Panc1 (cell line): ENCODE measurements at regions not wholly inside any gene's neighbourhood (a gene's known extent, or its start where the extent isn't known, plus 50 kb on each side); places are given as distances from the start of the nearest gene placed in this dataset.

ENCODE experiments used
- ATAC-seq: fragments of 200-7000 bp; cut with Tn5 transposase; 2 replicates; pipeline ENCODE4 v1.9.1; 2020; ENCODE audit warnings: mild to moderate bottlenecking, moderate library complexity
- BruUV-seq: library from RNA; stranded (reverse); fragments of 400-500 nt; replicated peaks from 2 replicates; lab custom pipeline; 2021; lab: Mats Ljungman, UMichigan
- CTCF ChIA-PET: fragments of 300-600 bp; sonication (Branson Sonifier 250); formaldehyde crosslinking; loops from one replicate; lab custom pipeline; 2022; ENCODE audit warnings: antibody characterized with exemption; lab: Charles Lee
- POLR2A ChIA-PET: fragments of 300-600 bp; sonication (Branson Sonifier 250); formaldehyde crosslinking; loops from one replicate; lab custom pipeline; 2022; ENCODE audit warnings: antibody characterized with exemption; lab: Charles Lee
- DNase-seq: peaks from one replicate; pipeline ENCODE4 v3.0.0-alpha.2; 2010; ENCODE audit warnings: low read depth, low spot score
- H3K27ac ChIP-seq: 2 replicates; pipeline ENCODE4 v1.5.1; 2011; ENCODE audit warnings: mild to moderate bottlenecking, low read length, inconsistent platforms
- H3K27me3 ChIP-seq: fragments of 200-500 bp; sonication (Bioruptor generic); 2 replicates; pipeline ENCODE4 v1.6.0; 2014; ENCODE audit warnings: low read length, inconsistent platforms; ENCODE audit not compliant: control insufficient read depth, insufficient read depth
- H3K36me3 ChIP-seq: fragments of 200-500 bp; sonication (Bioruptor generic); 2 replicates; pipeline ENCODE4 v1.5.1; 2014; ENCODE audit warnings: inconsistent platforms, mild to moderate bottlenecking, low read length, moderate library complexity; ENCODE audit not compliant: control insufficient read depth, insufficient read depth
- H3K4me1 ChIP-seq: 2 replicates; pipeline ENCODE4 v1.5.1; 2011; ENCODE audit warnings: inconsistent platforms, mild to moderate bottlenecking, low read length, moderate library complexity; ENCODE audit not compliant: control insufficient read depth, insufficient read depth
- H3K4me3 ChIP-seq, 2 experiments: 2 replicates each; pipeline ENCODE4 v1.5.1; 2011 to 2012; ENCODE audit warnings: low read depth in 2 of 2, low read length in 2 of 2, mild to moderate bottlenecking in 2 of 2, inconsistent platforms in 1 of 2, moderate library complexity in 1 of 2
- H3K9me3 ChIP-seq: fragments of 200-500 bp; sonication (Bioruptor generic); 2 replicates; pipeline ENCODE4 v1.5.1; 2014; ENCODE audit warnings: low read depth, mild to moderate bottlenecking, inconsistent platforms, low read length, moderate library complexity; ENCODE audit not compliant: control insufficient read depth, insufficient read depth
- POLR2AphosphoS5 ChIP-seq: IDR thresholded peaks from 2 replicates; pipeline ENCODE4 v1.6.1; 2012; ENCODE audit warnings: mild to moderate bottlenecking, low read depth, low read length, moderate library complexity
- SIN3A ChIP-seq: IDR thresholded peaks from 2 replicates; pipeline ENCODE4 v1.6.1; 2012; ENCODE audit warnings: low read depth, mild to moderate bottlenecking, low read length, moderate library complexity, borderline replicate concordance; ENCODE audit not compliant: insufficient read depth
- TCF7L2 ChIP-seq: IDR thresholded peaks from 2 replicates; pipeline ENCODE4 v1.6.1; 2011; ENCODE audit warnings: mild to moderate bottlenecking, low read depth, low read length, inconsistent platforms
- in situ Hi-C: cut with HindIII; loops from 2 replicates; pipeline ENCODE4 v1.10.0; 2016; ENCODE audit warnings: low sequenced_read_pairs, low pct_unique_long_range_greater_than_20kb
- intact Hi-C: fragments of 100-400 bp; cut with micrococcal nuclease; formaldehyde crosslinking; loops from one replicate; pipeline ENCODE4 v1.10.0; 2022; ENCODE audit not compliant: unreplicated experiment
- TF ChIP-seq, protein P1 (sequence below): fragments of 450-650 bp; IDR thresholded peaks from 2 replicates; pipeline ENCODE4 v1.5.1; 2017; ENCODE audit warnings: mild to moderate bottlenecking
- TF ChIP-seq, protein P2 (sequence below), 2 experiments: IDR thresholded peaks; 2 replicates each; pipeline ENCODE4 v1.6.1; 2011 to 2012; ENCODE audit warnings: low read depth in 2 of 2, control low read depth in 1 of 2, low read length in 1 of 2, mild to moderate bottlenecking in 1 of 2, moderate library complexity in 1 of 2; ENCODE audit not compliant: insufficient read depth in 1 of 2

DNA sequence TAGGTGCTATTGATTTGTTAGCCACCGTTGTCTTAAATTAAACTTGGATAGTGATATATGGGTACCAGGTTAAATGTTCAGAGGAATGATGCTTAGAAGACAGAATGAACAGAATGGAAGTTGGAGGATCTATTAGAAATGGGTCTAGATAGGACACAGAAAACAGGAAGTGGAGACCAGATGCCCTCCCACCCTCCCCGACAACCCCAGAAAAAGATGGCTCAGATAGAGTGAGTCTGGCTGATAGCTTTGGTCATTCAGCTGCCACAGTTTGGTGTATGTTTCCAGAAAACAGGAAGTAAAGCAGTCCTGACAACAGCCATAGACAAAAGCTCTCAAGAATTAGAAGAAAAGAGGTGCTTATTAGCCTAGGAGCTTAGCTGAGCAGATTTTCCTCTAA lies 71.5 kb upstream of the DSG1 start:
- Histone ChIP-seq H3K27ac (no peak overlapping the region), H3K27me3 (no peaks in the 10 kb centered on the region), H3K36me3 (no peaks in the 10 kb centered on the region), H3K4me1 (no peaks in the 10 kb centered on the region; the same call in 1 of the 2 replicates), H3K9me3 (no peaks in the 10 kb centered on the region), H3K4me3 (no peak overlapping the region)
- in situ Hi-C loops: no loop called here
- DNase-seq (no peak), ATAC-seq (no peak)
- ChIA-PET POLR2A (no interaction called here), CTCF (no interaction called here)
- BruUV-seq: no TSS peak
- intact Hi-C loops: no loop called here
- TF ChIP-seq TCF7L2 (no peak), SIN3A (no peak), POLR2AphosphoS5 (no peak)
- TF ChIP-seq, protein P1, sequence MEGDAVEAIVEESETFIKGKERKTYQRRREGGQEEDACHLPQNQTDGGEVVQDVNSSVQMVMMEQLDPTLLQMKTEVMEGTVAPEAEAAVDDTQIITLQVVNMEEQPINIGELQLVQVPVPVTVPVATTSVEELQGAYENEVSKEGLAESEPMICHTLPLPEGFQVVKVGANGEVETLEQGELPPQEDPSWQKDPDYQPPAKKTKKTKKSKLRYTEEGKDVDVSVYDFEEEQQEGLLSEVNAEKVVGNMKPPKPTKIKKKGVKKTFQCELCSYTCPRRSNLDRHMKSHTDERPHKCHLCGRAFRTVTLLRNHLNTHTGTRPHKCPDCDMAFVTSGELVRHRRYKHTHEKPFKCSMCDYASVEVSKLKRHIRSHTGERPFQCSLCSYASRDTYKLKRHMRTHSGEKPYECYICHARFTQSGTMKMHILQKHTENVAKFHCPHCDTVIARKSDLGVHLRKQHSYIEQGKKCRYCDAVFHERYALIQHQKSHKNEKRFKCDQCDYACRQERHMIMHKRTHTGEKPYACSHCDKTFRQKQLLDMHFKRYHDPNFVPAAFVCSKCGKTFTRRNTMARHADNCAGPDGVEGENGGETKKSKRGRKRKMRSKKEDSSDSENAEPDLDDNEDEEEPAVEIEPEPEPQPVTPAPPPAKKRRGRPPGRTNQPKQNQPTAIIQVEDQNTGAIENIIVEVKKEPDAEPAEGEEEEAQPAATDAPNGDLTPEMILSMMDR: no peak
- TF ChIP-seq, protein P2, sequence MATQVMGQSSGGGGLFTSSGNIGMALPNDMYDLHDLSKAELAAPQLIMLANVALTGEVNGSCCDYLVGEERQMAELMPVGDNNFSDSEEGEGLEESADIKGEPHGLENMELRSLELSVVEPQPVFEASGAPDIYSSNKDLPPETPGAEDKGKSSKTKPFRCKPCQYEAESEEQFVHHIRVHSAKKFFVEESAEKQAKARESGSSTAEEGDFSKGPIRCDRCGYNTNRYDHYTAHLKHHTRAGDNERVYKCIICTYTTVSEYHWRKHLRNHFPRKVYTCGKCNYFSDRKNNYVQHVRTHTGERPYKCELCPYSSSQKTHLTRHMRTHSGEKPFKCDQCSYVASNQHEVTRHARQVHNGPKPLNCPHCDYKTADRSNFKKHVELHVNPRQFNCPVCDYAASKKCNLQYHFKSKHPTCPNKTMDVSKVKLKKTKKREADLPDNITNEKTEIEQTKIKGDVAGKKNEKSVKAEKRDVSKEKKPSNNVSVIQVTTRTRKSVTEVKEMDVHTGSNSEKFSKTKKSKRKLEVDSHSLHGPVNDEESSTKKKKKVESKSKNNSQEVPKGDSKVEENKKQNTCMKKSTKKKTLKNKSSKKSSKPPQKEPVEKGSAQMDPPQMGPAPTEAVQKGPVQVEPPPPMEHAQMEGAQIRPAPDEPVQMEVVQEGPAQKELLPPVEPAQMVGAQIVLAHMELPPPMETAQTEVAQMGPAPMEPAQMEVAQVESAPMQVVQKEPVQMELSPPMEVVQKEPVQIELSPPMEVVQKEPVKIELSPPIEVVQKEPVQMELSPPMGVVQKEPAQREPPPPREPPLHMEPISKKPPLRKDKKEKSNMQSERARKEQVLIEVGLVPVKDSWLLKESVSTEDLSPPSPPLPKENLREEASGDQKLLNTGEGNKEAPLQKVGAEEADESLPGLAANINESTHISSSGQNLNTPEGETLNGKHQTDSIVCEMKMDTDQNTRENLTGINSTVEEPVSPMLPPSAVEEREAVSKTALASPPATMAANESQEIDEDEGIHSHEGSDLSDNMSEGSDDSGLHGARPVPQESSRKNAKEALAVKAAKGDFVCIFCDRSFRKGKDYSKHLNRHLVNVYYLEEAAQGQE (IDR thresholded peaks at IDR 0.05; ENCODE audit: insufficient read depth in 1 of 2, low read depth in 2 of 2, low read length in 1 of 2): no peak

DNA sequence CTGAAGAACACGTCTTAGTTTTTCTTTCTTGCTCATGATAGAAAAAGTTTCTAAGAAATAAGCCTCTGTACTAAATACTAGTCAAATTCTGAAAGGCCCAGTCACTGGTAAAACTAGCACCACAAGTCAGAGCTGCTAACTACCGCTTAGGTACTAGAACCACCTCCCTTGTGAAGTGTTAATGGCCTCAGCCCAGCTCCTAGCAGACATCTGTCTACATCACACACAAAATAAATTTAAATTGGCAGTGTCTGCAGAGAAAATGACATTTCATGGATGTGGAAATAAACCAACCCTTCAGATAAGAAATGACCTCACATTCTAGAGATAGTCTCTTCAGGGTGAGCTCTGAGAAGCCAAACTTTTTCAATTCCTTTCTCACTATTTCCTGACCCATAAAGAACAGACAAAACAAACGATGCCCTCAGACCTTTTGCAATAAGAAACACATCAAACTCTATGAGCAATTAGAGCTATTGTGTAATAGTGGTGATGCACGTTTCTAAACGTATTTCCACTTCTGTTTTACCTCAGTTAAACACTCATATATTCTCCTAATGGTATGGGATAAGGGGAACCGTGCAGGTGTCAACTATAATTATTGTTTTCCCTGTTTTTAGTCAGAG lies 70.3 kb upstream of the DSG1 start:
- in situ Hi-C loops: no loop called here
- Histone ChIP-seq H3K4me1 (no peaks in the 10 kb centered on the region; the same call in 1 of the 2 replicates), H3K36me3 (no peaks in the 10 kb centered on the region), H3K9me3 (no peaks in the 10 kb centered on the region), H3K4me3 (no peak overlapping the region), H3K27ac (no peak overlapping the region), H3K27me3 (no peaks in the 10 kb centered on the region)
- BruUV-seq: no TSS peak
- ChIA-PET CTCF (no interaction called here), POLR2A (no interaction called here)
- no peak for TF ChIP-seq SIN3A
- no peak for TF ChIP-seq POLR2AphosphoS5
- no peak for TF ChIP-seq TCF7L2
- TF ChIP-seq, protein P2 (IDR thresholded peaks at IDR 0.05; ENCODE audit: insufficient read depth in 1 of 2, low read depth in 2 of 2, low read length in 1 of 2): no peak
- TF ChIP-seq, protein P1: no peak
- intact Hi-C loops: no loop called here
- no peak for ATAC-seq
- DNase-seq: no peak
